H9 (cell line): ENCODE measurements at regions not wholly inside any gene's neighbourhood (a gene's known extent, or its start where the extent isn't known, plus 50 kb on each side); places are given as distances from the start of the nearest gene placed in this dataset.

Source experiments
- DNase-seq: peaks from one replicate; pipeline ENCODE4 v3.0.0-alpha.2; 2017
- H2AFZ ChIP-seq: one replicate; pipeline ENCODE4 v1.6.1; 2013; ENCODE audit warnings: mild to moderate bottlenecking, low read length, control low read depth, moderate library complexity
- H2AK5ac ChIP-seq: 2 replicates; pipeline ENCODE4 v1.6.1; 2013; ENCODE audit warnings: low read length, control low read depth, mixed read lengths; ENCODE audit not compliant: insufficient read length
- H2BK120ac ChIP-seq: one replicate; pipeline ENCODE4 v1.6.1; 2013; ENCODE audit warnings: low read depth, mild to moderate bottlenecking, low read length, control low read depth, inconsistent platforms; ENCODE audit not compliant: poor library complexity, severe bottlenecking
- H2BK12ac ChIP-seq: 2 replicates; pipeline ENCODE4 v1.6.1; 2013; ENCODE audit warnings: low read length, control low read depth, mixed read lengths, low read depth; ENCODE audit not compliant: insufficient read length
- H2BK15ac ChIP-seq: 2 replicates; pipeline ENCODE4 v1.6.1; 2013; ENCODE audit warnings: low read depth, low read length, control low read depth
- H2BK20ac ChIP-seq: one replicate; pipeline ENCODE4 v1.6.1; 2013; ENCODE audit warnings: low read depth, mild to moderate bottlenecking, low read length, control low read depth, inconsistent platforms; ENCODE audit not compliant: poor library complexity, severe bottlenecking
- H2BK5ac ChIP-seq: 2 replicates; pipeline ENCODE4 v1.6.1; 2013; ENCODE audit warnings: low read length, control low read depth, mixed read lengths; ENCODE audit not compliant: insufficient read length
- H3K14ac ChIP-seq: 2 replicates; pipeline ENCODE4 v1.6.1; 2013; ENCODE audit warnings: low read length, control low read depth; ENCODE audit not compliant: insufficient read depth
- H3K18ac ChIP-seq: 2 replicates; pipeline ENCODE4 v1.6.1; 2013; ENCODE audit warnings: low read depth, mild to moderate bottlenecking, mixed read lengths, low read length, control low read depth; ENCODE audit not compliant: insufficient read length
- H3K23ac ChIP-seq: 2 replicates; pipeline ENCODE4 v1.6.1; 2013; ENCODE audit warnings: low read length, control low read depth, mixed read lengths, low read depth; ENCODE audit not compliant: insufficient read length
- H3K23me2 ChIP-seq: 2 replicates; pipeline ENCODE4 v1.6.1; 2013; ENCODE audit warnings: low read depth, mild to moderate bottlenecking, mixed read lengths, low read length, control low read depth; ENCODE audit not compliant: insufficient read length, poor library complexity, severe bottlenecking
- H3K27ac ChIP-seq: 2 replicates; pipeline ENCODE4 v1.5.1; 2013; ENCODE audit warnings: low read length, control low read depth, mixed read lengths, low read depth; ENCODE audit not compliant: insufficient read length
- H3K27me3 ChIP-seq: 2 replicates; pipeline ENCODE4 v1.6.1; 2013; ENCODE audit warnings: low read length, control low read depth, inconsistent platforms; ENCODE audit not compliant: insufficient read depth
- H3K4ac ChIP-seq: 2 replicates; pipeline ENCODE4 v1.6.1; 2013; ENCODE audit warnings: low read depth, mild to moderate bottlenecking, control low read depth, inconsistent platforms, low read length, moderate library complexity
- H3K4me1 ChIP-seq: 2 replicates; pipeline ENCODE4 v1.6.1; 2013; ENCODE audit warnings: low read length, control low read depth, inconsistent platforms; ENCODE audit not compliant: insufficient read depth
- H3K4me2 ChIP-seq: 2 replicates; pipeline ENCODE4 v1.6.1; 2013; ENCODE audit warnings: low read length, control low read depth, mixed read lengths; ENCODE audit not compliant: insufficient read length, insufficient read depth
- H3K56ac ChIP-seq: 2 replicates; pipeline ENCODE4 v1.6.1; 2013; ENCODE audit warnings: low read depth, mild to moderate bottlenecking, mixed read lengths, low read length, control low read depth; ENCODE audit not compliant: insufficient read length
- H3K79me1 ChIP-seq: 2 replicates; pipeline ENCODE4 v1.6.1; 2013; ENCODE audit warnings: low read depth, mild to moderate bottlenecking, moderate library complexity, low read length, control low read depth, inconsistent platforms; ENCODE audit not compliant: insufficient read depth, poor library complexity, severe bottlenecking
- H3K79me2 ChIP-seq: 2 replicates; pipeline ENCODE4 v1.6.1; 2013; ENCODE audit warnings: low read length, control low read depth, inconsistent platforms; ENCODE audit not compliant: insufficient read depth
- H3K9ac ChIP-seq: 2 replicates; pipeline ENCODE4 v1.6.1; 2013; ENCODE audit warnings: low read length, control low read depth, mixed read lengths; ENCODE audit not compliant: insufficient read length; ENCODE audit errors: extremely low read depth
- H3K9me3 ChIP-seq: one replicate; pipeline ENCODE4 v1.6.1; 2013; ENCODE audit warnings: low read depth, low read length, inconsistent platforms; ENCODE audit not compliant: control insufficient read depth
- H3T11ph ChIP-seq: one replicate; pipeline ENCODE4 v1.6.1; 2013; ENCODE audit warnings: mild to moderate bottlenecking, low read length, control low read depth, inconsistent platforms
- H4K20me1 ChIP-seq: one replicate; pipeline ENCODE4 v1.6.1; 2013; ENCODE audit not compliant: control insufficient read depth, insufficient read length, insufficient read depth
- H4K5ac ChIP-seq: 2 replicates; pipeline ENCODE4 v1.6.1; 2013; ENCODE audit warnings: low read depth, mild to moderate bottlenecking, mixed read lengths, low read length, control low read depth; ENCODE audit not compliant: insufficient read length
- H4K8ac ChIP-seq: replicated peaks from 2 replicates; pipeline ENCODE4 v1.6.1; 2013; ENCODE audit warnings: low read length, control low read depth, mixed read lengths, low read depth; ENCODE audit not compliant: insufficient read length
- H4K91ac ChIP-seq: 2 replicates; pipeline ENCODE4 v1.6.1; 2013; ENCODE audit warnings: low read depth, mild to moderate bottlenecking, moderate library complexity, mixed read lengths, low read length, control low read depth; ENCODE audit not compliant: insufficient read length
- H3K27ac Mint-ChIP-seq, 3 experiments: 2 replicates in 2 of 3; 3 replicates in 1 of 3; pipeline ENCODE4 v1.8.0; 2020 to 2021; ENCODE audit warnings: mixed read lengths in 3 of 3, mild to moderate bottlenecking in 1 of 3, moderate library complexity in 1 of 3
- H3K27me3 Mint-ChIP-seq: 2 replicates; pipeline ENCODE4 v1.8.0; 2021; ENCODE audit warnings: low read depth, mild to moderate bottlenecking, moderate library complexity, mixed read lengths
- H3K36me3 Mint-ChIP-seq, 3 experiments: 2 replicates in 2 of 3; 3 replicates in 1 of 3; pipeline ENCODE4 v1.8.0; 2020 to 2021; ENCODE audit warnings: low read depth in 3 of 3, mixed read lengths in 3 of 3; ENCODE audit not compliant: insufficient read depth in 1 of 3
- H3K4me1 Mint-ChIP-seq, 2 experiments: 2 replicates each; pipeline ENCODE4 v1.8.0; 2020; ENCODE audit warnings: mixed read lengths in 2 of 2
- H3K4me3 Mint-ChIP-seq, 2 experiments: 2 replicates in 1 of 2; 3 replicates in 1 of 2; pipeline ENCODE4 v1.8.0; 2020 to 2021; ENCODE audit warnings: mild to moderate bottlenecking in 2 of 2, mixed read lengths in 2 of 2, moderate library complexity in 1 of 2
- H3K9me3 Mint-ChIP-seq, 2 experiments: 2 replicates in 1 of 2; 3 replicates in 1 of 2; pipeline ENCODE4 v1.8.0; 2020; ENCODE audit warnings: mild to moderate bottlenecking in 2 of 2, mixed read lengths in 2 of 2, moderate library complexity in 1 of 2
- CTCF ChIP-seq: fragments of 200-600 bp; sonication (generic); conservative IDR thresholded peaks from 3 replicates; pipeline ENCODE4 v1.8.0; 2021; ENCODE audit warnings: antibody characterized with exemption, mild to moderate bottlenecking
- WGBS: extraction: QIAGEN DNeasy Blood & Tissue Kit; methylation state at CpG from one replicate; pipeline ENCODE4 v1.1.7; 2013; ENCODE audit warnings: missing lambda C conversion rate, low lambda C conversion rate, mixed read lengths; ENCODE audit not compliant: insufficient read length; ENCODE audit errors: extremely low coverage; 5-methylcytosine and 5-hydroxymethylcytosine counted together

GRCh38 chr22:47331750-47332149 lies 569.3 kb downstream of the TBC1D22A start:
- H2BK12ac ChIP-seq: no peak overlapping the region
- no peaks in the 10 kb centered on the region for H3K27me3 ChIP-seq
- H2AFZ ChIP-seq: no peak overlapping the region
- no peak overlapping the region for H3T11ph ChIP-seq
- H3K4me1 Mint-ChIP-seq: no peaks in the 10 kb centered on the region
- H3K9me3 ChIP-seq: peaks cover 94% of the 10 kb centered on the region
- DNase-seq: no peak
- no peak overlapping the region for H3K4me3 Mint-ChIP-seq
- no peaks in the 10 kb centered on the region for H4K20me1 ChIP-seq
- H2BK20ac ChIP-seq: no peak overlapping the region
- H3K4me1 ChIP-seq: no peaks in the 10 kb centered on the region
- peaks cover 91 to 96% of the 10 kb centered on the region in 2 experiments for H3K9me3 Mint-ChIP-seq
- no peak overlapping the region for H3K23ac ChIP-seq
- no peak overlapping the region for H3K14ac ChIP-seq
- H2AK5ac ChIP-seq: no peak overlapping the region
- no CpG with 5 or more reads among the region's 8 CpGs for WGBS
- H4K8ac ChIP-seq: no peak overlapping the region
- no peak overlapping the region for H3K4ac ChIP-seq
- no peak overlapping the region for H3K27ac ChIP-seq
- H3K27ac Mint-ChIP-seq: no peak overlapping the region
- no peak overlapping the region for H3K4me2 ChIP-seq
- H3K23me2 ChIP-seq: no peaks in the 10 kb centered on the region
- H2BK120ac ChIP-seq: no peak overlapping the region
- no peak overlapping the region for H4K91ac ChIP-seq
- TF ChIP-seq CTCF: no peak
- H2BK15ac ChIP-seq: no peak overlapping the region
- H3K27me3 Mint-ChIP-seq: peaks cover 11% of the 10 kb centered on the region
- no peaks in the 10 kb centered on the region for H3K79me2 ChIP-seq
- H3K9ac ChIP-seq: no peak overlapping the region
- H3K18ac ChIP-seq: no peak overlapping the region
- peaks cover 16 to 60% (median 19%) of the 10 kb centered on the region in 3 experiments; a peak in 6 of 7 replicates for H3K36me3 Mint-ChIP-seq
- no peaks in the 10 kb centered on the region for H3K79me1 ChIP-seq
- no peak overlapping the region for H2BK5ac ChIP-seq
- H3K56ac ChIP-seq: no peak overlapping the region
- H4K5ac ChIP-seq: no peak overlapping the region
